Bronchial epithelial cell (primary cell): ENCODE measurements at regions not wholly inside any gene's neighbourhood (a gene's known extent, or its start where the extent isn't known, plus 50 kb on each side); places are given as distances from the start of the nearest gene placed in this dataset.
"Not testable (repeated sequence)": the region's sequence is repeated elsewhere in the genome, so short reads cannot be mapped to it uniquely, and the experiment has no call there.

Experiments
- DNase-seq: peaks from one replicate; pipeline ENCODE4 v3.0.0-alpha.2; 2010; ENCODE audit warnings: low read depth
- FAIRE-seq: peaks from 2 replicates; lab custom pipeline; 2011; peaks lifted over from hg19 to GRCh38; lab: Jason Lieb, UNC
- H3K27me3 ChIP-seq: 2 replicates; pipeline ENCODE4 v1.5.1; 2011; ENCODE audit warnings: low read length; ENCODE audit not compliant: control insufficient read depth, insufficient read depth
- H3K36me3 ChIP-seq: 2 replicates; pipeline ENCODE4 v1.5.1; 2011; ENCODE audit warnings: low read length; ENCODE audit not compliant: control insufficient read depth, insufficient read depth
- H3K4me3 ChIP-seq: 2 replicates; pipeline ENCODE4 v1.5.1; 2011; ENCODE audit warnings: mild to moderate bottlenecking, low read depth, low read length, control low read depth
- TF ChIP-seq, protein P1 (sequence below): IDR thresholded peaks from 2 replicates; pipeline ENCODE4 v1.5.1; 2011; ENCODE audit warnings: mild to moderate bottlenecking, moderate library complexity, low read length, control low read depth, inconsistent platforms; ENCODE audit not compliant: insufficient read depth, severe bottlenecking

DNA sequence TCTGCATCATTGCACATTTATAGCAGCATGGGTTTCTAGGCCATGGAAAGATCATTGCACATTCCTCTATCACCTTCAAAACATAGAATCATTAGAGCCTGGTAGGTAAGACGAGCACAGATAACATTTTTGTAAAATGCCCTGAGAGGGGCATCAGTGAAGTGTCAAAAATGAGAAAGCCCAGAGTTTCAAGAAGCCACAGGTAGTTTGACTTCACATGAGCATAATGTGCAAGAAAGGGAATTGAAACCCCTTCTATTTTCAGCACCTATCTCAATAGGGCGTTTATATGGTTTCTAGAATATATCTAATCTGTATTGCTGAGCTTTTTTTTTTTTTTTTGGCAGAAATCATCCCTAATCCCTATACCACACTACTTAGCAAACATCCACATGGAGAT, 2441.7 kb downstream of the ARAP2 start:
- DNase-seq (no peak), FAIRE-seq (no peak)
- Histone ChIP-seq H3K36me3 (no peaks in the 10 kb centered on the region), H3K4me3 (no peak overlapping the region), H3K27me3 (no peaks in the 10 kb centered on the region)
- TF ChIP-seq, protein P1, sequence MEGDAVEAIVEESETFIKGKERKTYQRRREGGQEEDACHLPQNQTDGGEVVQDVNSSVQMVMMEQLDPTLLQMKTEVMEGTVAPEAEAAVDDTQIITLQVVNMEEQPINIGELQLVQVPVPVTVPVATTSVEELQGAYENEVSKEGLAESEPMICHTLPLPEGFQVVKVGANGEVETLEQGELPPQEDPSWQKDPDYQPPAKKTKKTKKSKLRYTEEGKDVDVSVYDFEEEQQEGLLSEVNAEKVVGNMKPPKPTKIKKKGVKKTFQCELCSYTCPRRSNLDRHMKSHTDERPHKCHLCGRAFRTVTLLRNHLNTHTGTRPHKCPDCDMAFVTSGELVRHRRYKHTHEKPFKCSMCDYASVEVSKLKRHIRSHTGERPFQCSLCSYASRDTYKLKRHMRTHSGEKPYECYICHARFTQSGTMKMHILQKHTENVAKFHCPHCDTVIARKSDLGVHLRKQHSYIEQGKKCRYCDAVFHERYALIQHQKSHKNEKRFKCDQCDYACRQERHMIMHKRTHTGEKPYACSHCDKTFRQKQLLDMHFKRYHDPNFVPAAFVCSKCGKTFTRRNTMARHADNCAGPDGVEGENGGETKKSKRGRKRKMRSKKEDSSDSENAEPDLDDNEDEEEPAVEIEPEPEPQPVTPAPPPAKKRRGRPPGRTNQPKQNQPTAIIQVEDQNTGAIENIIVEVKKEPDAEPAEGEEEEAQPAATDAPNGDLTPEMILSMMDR, result no peak

DNA sequence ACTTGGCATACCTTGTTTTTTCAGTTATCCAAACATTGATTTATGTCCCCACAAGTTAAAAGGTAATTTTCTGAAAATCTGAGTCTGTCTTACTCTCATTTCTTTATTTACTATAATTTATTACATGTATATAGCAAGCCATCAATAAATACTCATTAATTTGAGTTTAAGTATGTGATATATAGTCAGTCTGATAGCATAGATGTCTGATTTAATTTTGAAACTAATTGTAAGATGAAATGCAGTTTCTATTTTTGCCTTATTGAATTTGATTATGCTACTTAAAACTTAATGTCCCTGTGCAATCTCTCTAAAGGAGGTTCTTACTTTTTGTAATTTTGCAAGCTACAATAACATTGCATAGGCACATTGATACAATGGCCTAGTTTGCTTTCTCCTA, 2418.6 kb downstream of the ARAP2 start:
- Histone ChIP-seq H3K27me3 (no peaks in the 10 kb centered on the region), H3K36me3 (no peaks in the 10 kb centered on the region), H3K4me3 (no peak overlapping the region)
- TF ChIP-seq, protein P1, result no peak
- FAIRE-seq, result no peak
- no peak for DNase-seq

DNA sequence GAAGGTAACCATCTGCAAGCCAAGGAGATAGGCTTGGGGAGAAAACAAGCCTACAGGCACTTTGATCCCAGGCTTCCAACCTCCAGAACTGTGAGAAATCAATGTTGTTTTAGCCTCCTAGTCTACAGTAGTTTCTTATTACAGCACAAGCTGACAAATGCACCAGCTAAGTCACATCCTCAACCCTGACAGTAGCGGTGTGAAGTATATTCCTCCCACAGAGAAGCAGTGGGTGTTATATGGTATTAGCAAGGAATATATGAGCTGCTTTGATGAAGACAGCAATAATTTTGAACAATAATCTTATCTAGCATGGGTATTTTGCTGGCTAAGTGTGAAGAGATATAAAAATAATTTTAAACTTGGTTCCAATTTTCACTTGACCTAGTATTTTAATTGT, 2415.0 kb downstream of the ARAP2 start:
- not testable (repeated sequence) for FAIRE-seq, H3K4me3 ChIP-seq, H3K27me3 ChIP-seq, DNase-seq, H3K36me3 ChIP-seq

DNA sequence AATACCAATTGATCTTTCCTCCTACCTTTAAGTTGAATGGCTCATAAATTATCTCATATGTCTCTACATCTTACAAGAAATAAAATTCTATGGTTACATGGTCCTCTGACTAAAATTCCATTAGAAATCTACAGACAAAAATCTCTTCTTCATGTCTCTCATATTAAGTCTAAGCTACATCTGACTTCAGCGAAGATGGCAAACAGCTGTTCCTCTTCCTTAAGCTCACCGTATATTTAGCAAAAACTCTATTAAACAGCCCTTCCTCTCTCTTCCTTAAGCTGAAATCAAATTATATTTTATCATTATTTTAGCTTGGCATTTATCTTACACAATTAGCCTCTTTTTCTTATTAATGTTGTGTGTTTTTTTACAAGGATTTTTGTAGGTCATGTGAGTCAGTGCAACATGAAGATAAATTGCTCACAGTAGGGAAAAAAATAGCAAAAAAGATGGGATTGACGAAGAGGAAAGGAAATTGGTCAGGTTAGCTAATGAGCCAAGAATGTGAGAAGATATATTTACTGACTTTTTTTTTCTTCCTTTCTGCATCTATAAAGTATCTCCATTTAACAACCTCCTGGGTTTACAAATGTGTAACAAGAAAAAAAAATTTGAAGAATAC, 2412.8 kb downstream of the ARAP2 start:
- DNase-seq, result no peak
- H3K4me3 ChIP-seq, result no peak overlapping the region
- no peak for FAIRE-seq
- no peaks in the 10 kb centered on the region for H3K27me3 ChIP-seq
- TF ChIP-seq, protein P1, result no peak
- H3K36me3 ChIP-seq, result no peaks in the 10 kb centered on the region

DNA sequence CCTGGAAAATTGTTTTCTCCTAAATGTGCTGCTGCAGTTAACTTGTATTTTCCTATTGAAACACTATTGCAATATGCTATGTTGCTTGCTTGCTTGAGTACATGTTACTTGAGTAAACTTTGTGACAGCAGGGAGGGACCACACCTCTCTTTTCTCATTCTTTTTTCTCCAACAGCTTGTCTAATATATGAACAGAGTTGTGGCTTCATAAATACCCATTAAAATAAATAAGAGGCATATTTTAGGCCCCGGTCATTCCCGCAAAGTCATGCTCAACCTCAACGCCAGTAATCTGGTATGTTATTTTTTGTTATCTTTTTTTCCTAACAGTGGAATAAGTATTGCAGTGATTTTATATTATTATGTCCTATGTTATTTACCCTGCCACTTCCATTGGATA, 2408.6 kb downstream of the ARAP2 start:
- not testable (repeated sequence) for H3K27me3 ChIP-seq, H3K36me3 ChIP-seq, FAIRE-seq

DNA sequence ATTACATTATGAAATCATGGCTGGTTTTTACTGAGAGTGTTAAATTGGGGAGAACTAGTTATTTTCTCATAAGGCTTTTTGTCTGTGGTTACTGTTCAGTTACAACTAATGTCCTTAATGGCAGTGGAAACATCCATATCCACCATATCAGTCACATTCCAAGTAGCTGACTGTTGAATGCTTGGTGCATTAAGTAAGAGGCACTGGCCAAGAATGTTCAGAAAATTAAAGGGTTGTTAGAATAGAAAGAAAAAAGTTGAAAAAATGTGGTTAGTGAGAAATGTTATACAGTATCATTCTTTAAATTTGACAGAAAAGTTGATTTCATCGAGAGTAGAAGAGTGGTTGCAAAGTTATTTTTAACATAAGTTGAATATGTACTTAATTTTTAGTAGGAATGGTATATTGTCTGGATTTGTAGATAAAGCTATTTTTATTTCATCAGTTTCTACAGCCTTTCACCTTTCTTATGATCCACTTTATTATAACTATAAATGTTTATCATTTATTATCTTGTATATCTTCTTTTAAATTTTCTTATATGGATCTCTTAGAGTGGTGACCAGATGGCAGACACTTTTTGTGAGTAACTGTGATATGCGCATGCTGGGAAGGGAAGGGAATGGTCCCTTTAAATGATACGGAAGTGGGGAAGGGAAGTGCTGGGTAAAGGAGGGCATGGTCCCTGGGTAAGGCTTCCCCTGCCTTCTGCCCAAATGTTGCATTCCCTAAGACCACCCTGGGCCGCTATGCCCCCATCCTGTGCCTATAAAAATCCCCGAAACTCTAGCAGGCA, 2407.1 kb downstream of the ARAP2 start:
- no peaks in the 10 kb centered on the region for H3K27me3 ChIP-seq
- TF ChIP-seq, protein P1, result no peak
- FAIRE-seq (no peak), DNase-seq (peak; percentile 9)
- no peaks in the 10 kb centered on the region for H3K36me3 ChIP-seq
- H3K4me3 ChIP-seq, result no peak overlapping the region

More for the DNA sequence above, 2408.6 kb downstream of the ARAP2 start:
- not testable (repeated sequence) for H3K4me3 ChIP-seq, DNase-seq
